ENCODE measurements at regions not wholly inside any gene's neighbourhood (a gene's known extent, or its start where the extent isn't known, plus 50 kb on each side); places are given as distances from the start of the nearest gene placed in this dataset.

DNA sequence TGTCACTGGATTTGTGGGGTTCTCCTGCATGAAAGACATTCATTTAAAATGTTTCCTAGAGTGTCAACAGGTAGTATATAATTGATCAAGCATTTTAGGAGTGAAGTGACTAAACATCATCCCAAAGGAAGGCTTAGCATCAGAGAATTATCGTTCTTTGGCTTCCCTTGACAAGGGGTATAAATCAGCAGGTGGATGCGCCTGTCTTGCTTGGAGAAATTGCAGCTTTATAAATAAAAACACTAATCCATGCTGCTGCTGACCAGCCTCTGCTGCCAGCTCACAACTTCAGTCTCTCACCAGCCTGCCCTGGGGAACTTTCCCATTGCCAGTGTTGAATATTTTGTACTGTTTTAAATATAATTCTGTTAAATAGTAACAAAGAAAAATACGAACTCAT lies 1184.7 kb upstream of the TENM4 start:
- no peaks in the 10 kb centered on the region for H3K4me1 ChIP-seq (ENCODE audit: control insufficient read depth in 4 of 4, insufficient read depth in 4 of 4, low read length in 3 of 4)
- no peak for DNase-seq (ENCODE audit: low spot score)
- 69% methylated on average over 3 of the region's 3 CpGs for WGBS
- no peaks in the 10 kb centered on the region for H3K9me3 ChIP-seq (ENCODE audit: control insufficient read depth in 4 of 4, low read length in 3 of 4)
- H3K9ac ChIP-seq (ENCODE audit: low read depth in 1 of 2, low read length in 2 of 2) = no peak overlapping the region
- no peak for TF ChIP-seq MAX (IDR thresholded peaks at IDR 0.05)
- TF ChIP-seq EGR1 (IDR thresholded peaks at IDR 0.05; ENCODE audit: low read depth in 2 of 2) = no peak
- H3K27ac ChIP-seq (ENCODE audit: low read depth in 1 of 2, low read length in 2 of 2) = no peak overlapping the region
- H3K4me3 ChIP-seq (ENCODE audit: low read depth in 1 of 3, low read length in 3 of 3) = no peak overlapping the region
- no peaks in the 10 kb centered on the region for H3K36me3 ChIP-seq (ENCODE audit: control insufficient read depth in 4 of 4, insufficient read depth in 3 of 4, low read depth in 1 of 4, low read length in 3 of 4)
- no peaks in the 10 kb centered on the region for H3K27me3 ChIP-seq (ENCODE audit: control insufficient read depth in 4 of 4, insufficient read depth in 4 of 4, low read length in 3 of 4)

- Histone ChIP-seq H3K27ac (ENCODE audit: low read depth in 1 of 2, low read length in 2 of 2) (no peak overlapping the region), H3K4me3 (ENCODE audit: low read depth in 1 of 3, low read length in 3 of 3) (no peak overlapping the region), H3K36me3 (ENCODE audit: control insufficient read depth in 4 of 4, insufficient read depth in 3 of 4, low read depth in 1 of 4, low read length in 3 of 4) (no peaks in the 10 kb centered on the region), H3K27me3 (ENCODE audit: control insufficient read depth in 4 of 4, insufficient read depth in 4 of 4, low read length in 3 of 4) (no peaks in the 10 kb centered on the region), H3K9me3 (ENCODE audit: control insufficient read depth in 4 of 4, low read length in 3 of 4) (no peaks in the 10 kb centered on the region), H3K4me1 (ENCODE audit: control insufficient read depth in 4 of 4, insufficient read depth in 4 of 4, low read length in 3 of 4) (no peaks in the 10 kb centered on the region), H3K9ac (ENCODE audit: low read depth in 1 of 2, low read length in 2 of 2) (no peak overlapping the region)
- no peak for DNase-seq (ENCODE audit: low spot score)
- WGBS = 28% methylated on average over 3 of the region's 3 CpGs
- TF ChIP-seq TAF1 (conservative IDR thresholded peaks at IDR 0.05) = no peak
- TF ChIP-seq SP1 (IDR thresholded peaks at IDR 0.05) = no peak
- no peak for TF ChIP-seq EGR1 (IDR thresholded peaks at IDR 0.05; ENCODE audit: low read depth in 2 of 2)
- no peak for TF ChIP-seq HNF4G (IDR thresholded peaks at IDR 0.05)
- TF ChIP-seq, protein P1, sequence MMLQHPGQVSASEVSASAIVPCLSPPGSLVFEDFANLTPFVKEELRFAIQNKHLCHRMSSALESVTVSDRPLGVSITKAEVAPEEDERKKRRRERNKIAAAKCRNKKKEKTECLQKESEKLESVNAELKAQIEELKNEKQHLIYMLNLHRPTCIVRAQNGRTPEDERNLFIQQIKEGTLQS (IDR thresholded peaks at IDR 0.05) = no peak
- no peak for TF ChIP-seq JUND (IDR thresholded peaks at IDR 0.05)
- no peak for TF ChIP-seq FOXA1 (IDR thresholded peaks at IDR 0.05)
- TF ChIP-seq, protein P2, sequence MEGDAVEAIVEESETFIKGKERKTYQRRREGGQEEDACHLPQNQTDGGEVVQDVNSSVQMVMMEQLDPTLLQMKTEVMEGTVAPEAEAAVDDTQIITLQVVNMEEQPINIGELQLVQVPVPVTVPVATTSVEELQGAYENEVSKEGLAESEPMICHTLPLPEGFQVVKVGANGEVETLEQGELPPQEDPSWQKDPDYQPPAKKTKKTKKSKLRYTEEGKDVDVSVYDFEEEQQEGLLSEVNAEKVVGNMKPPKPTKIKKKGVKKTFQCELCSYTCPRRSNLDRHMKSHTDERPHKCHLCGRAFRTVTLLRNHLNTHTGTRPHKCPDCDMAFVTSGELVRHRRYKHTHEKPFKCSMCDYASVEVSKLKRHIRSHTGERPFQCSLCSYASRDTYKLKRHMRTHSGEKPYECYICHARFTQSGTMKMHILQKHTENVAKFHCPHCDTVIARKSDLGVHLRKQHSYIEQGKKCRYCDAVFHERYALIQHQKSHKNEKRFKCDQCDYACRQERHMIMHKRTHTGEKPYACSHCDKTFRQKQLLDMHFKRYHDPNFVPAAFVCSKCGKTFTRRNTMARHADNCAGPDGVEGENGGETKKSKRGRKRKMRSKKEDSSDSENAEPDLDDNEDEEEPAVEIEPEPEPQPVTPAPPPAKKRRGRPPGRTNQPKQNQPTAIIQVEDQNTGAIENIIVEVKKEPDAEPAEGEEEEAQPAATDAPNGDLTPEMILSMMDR (IDR thresholded peaks at IDR 0.05; ENCODE audit: low read depth, low read length, missing input control) = no peak
- no peak for TF ChIP-seq MAX (IDR thresholded peaks at IDR 0.05)
- TF ChIP-seq YY1 (IDR thresholded peaks at IDR 0.05) = no peak
- TF ChIP-seq RAD21 (IDR thresholded peaks at IDR 0.05) = no peak
- TF ChIP-seq GABPA (IDR thresholded peaks at IDR 0.05 in 1 of 2, conservative IDR thresholded peaks at IDR 0.05 in 1 of 2) = no peak
- TF ChIP-seq, protein P3, sequence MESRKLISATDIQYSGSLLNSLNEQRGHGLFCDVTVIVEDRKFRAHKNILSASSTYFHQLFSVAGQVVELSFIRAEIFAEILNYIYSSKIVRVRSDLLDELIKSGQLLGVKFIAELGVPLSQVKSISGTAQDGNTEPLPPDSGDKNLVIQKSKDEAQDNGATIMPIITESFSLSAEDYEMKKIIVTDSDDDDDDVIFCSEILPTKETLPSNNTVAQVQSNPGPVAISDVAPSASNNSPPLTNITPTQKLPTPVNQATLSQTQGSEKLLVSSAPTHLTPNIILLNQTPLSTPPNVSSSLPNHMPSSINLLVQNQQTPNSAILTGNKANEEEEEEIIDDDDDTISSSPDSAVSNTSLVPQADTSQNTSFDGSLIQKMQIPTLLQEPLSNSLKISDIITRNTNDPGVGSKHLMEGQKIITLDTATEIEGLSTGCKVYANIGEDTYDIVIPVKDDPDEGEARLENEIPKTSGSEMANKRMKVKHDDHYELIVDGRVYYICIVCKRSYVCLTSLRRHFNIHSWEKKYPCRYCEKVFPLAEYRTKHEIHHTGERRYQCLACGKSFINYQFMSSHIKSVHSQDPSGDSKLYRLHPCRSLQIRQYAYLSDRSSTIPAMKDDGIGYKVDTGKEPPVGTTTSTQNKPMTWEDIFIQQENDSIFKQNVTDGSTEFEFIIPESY (IDR thresholded peaks at IDR 0.05) = no peak
- no peak for TF ChIP-seq FOXA2 (IDR thresholded peaks at IDR 0.05)
- no peak for TF ChIP-seq NR2F2 (IDR thresholded peaks at IDR 0.05)
- TF ChIP-seq, protein P4, sequence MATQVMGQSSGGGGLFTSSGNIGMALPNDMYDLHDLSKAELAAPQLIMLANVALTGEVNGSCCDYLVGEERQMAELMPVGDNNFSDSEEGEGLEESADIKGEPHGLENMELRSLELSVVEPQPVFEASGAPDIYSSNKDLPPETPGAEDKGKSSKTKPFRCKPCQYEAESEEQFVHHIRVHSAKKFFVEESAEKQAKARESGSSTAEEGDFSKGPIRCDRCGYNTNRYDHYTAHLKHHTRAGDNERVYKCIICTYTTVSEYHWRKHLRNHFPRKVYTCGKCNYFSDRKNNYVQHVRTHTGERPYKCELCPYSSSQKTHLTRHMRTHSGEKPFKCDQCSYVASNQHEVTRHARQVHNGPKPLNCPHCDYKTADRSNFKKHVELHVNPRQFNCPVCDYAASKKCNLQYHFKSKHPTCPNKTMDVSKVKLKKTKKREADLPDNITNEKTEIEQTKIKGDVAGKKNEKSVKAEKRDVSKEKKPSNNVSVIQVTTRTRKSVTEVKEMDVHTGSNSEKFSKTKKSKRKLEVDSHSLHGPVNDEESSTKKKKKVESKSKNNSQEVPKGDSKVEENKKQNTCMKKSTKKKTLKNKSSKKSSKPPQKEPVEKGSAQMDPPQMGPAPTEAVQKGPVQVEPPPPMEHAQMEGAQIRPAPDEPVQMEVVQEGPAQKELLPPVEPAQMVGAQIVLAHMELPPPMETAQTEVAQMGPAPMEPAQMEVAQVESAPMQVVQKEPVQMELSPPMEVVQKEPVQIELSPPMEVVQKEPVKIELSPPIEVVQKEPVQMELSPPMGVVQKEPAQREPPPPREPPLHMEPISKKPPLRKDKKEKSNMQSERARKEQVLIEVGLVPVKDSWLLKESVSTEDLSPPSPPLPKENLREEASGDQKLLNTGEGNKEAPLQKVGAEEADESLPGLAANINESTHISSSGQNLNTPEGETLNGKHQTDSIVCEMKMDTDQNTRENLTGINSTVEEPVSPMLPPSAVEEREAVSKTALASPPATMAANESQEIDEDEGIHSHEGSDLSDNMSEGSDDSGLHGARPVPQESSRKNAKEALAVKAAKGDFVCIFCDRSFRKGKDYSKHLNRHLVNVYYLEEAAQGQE (IDR thresholded peaks at IDR 0.05) = no peak
- no peak for TF ChIP-seq HNF4A (conservative IDR thresholded peaks at IDR 0.05)
- no peak for TF ChIP-seq RXRA (IDR thresholded peaks at IDR 0.05)
Observed at GRCh38 chr11:80621871-80622270, 1181.0 kb upstream of the TENM4 start.

Measured in liver (tissue), 8 donors.